Fibroblast of peridontal ligament (primary cell): ENCODE measurements at regions not wholly inside any gene's neighbourhood (a gene's known extent, or its start where the extent isn't known, plus 50 kb on each side); places are given as distances from the start of the nearest gene placed in this dataset.

Experiments
- DNase-seq: peaks from one replicate; pipeline ENCODE4 v3.0.0-alpha.2; 2010; ENCODE audit errors: extremely low read depth

GRCh38 chr4:180798036-180798577 lies 1445.1 kb upstream of the TENM3 start:
- DNase-seq: no peak

- no peak for DNase-seq
Observed at GRCh38 chr4:180799798-180800197, 1443.4 kb upstream of the TENM3 start.

- no peak for DNase-seq
Observed at GRCh38 chr4:180805101-180805500, 1438.1 kb upstream of the TENM3 start.

- no peak for DNase-seq
Observed at GRCh38 chr4:180808862-180809261, 1434.3 kb upstream of the TENM3 start.

GRCh38 chr4:180809439-180809838 lies 1433.8 kb upstream of the TENM3 start:
- no peak for DNase-seq

- DNase-seq: no peak
Observed at GRCh38 chr4:180810581-180810980, 1432.6 kb upstream of the TENM3 start.

GRCh38 chr4:180811556-180811955 lies 1431.6 kb upstream of the TENM3 start:
- DNase-seq: no peak

- DNase-seq: no peak
Observed at GRCh38 chr4:180812783-180813182, 1430.4 kb upstream of the TENM3 start.

- DNase-seq: no peak
Observed at GRCh38 chr4:180814875-180815417, 1428.3 kb upstream of the TENM3 start.

- no peak for DNase-seq
Observed at GRCh38 chr4:180817529-180817928, 1425.7 kb upstream of the TENM3 start.

- DNase-seq: no peak
Observed at GRCh38 chr4:180823108-180823507, 1420.1 kb upstream of the TENM3 start.

GRCh38 chr4:180827232-180828009 lies 1415.8 kb upstream of the TENM3 start:
- DNase-seq: peak; percentile 56

- peak; percentile 95 for DNase-seq
Observed at GRCh38 chr4:180828455-180829018, 1414.7 kb upstream of the TENM3 start.

- no peak for DNase-seq
Observed at GRCh38 chr4:180832073-180832472, 1411.1 kb upstream of the TENM3 start.

GRCh38 chr4:180840142-180840541 lies 1403.1 kb upstream of the TENM3 start:
- no peak for DNase-seq

GRCh38 chr4:180850318-180850940 lies 1392.8 kb upstream of the TENM3 start:
- DNase-seq: peak; percentile 8

GRCh38 chr4:180852738-180853137 lies 1390.5 kb upstream of the TENM3 start:
- DNase-seq: no peak

- DNase-seq: no peak
Observed at GRCh38 chr4:180855184-180855583, 1388.0 kb upstream of the TENM3 start.

- DNase-seq: no peak
Observed at GRCh38 chr4:180860089-180860720, 1383.0 kb upstream of the TENM3 start.

- no peak for DNase-seq
Observed at GRCh38 chr4:180861651-180862050, 1381.6 kb upstream of the TENM3 start.

- no peak for DNase-seq
Observed at GRCh38 chr4:180866933-180867643, 1376.1 kb upstream of the TENM3 start.
